D721Med (cell line): ENCODE measurements at regions not wholly inside any gene's neighbourhood (a gene's known extent, or its start where the extent isn't known, plus 50 kb on each side); places are given as distances from the start of the nearest gene placed in this dataset.

ENCODE experiments used
- DNase-seq: peaks from one replicate; pipeline ENCODE4 v3.0.0; 2011; ENCODE audit warnings: low spot score; ENCODE audit not compliant: insufficient read length
- FAIRE-seq: peaks from 2 replicates; lab custom pipeline; 2011; peaks lifted over from hg19 to GRCh38; lab: Jason Lieb, UNC
- CTCF ChIP-seq: IDR thresholded peaks from 2 replicates; pipeline ENCODE4 v1.5.1; 2012; ENCODE audit warnings: mild to moderate bottlenecking, control low read depth; ENCODE audit not compliant: insufficient read depth; ENCODE audit errors: missing control alignments

GRCh38 chrX:6667048-6667768 is 132.3 kb upstream of the VCX3A start:
- FAIRE-seq, result no peak
- DNase-seq, result no peak
- TF ChIP-seq CTCF, result no peak

- FAIRE-seq, result no peak
- TF ChIP-seq CTCF, result no peak
- DNase-seq, result no peak
Observed at GRCh38 chrX:6666624-6667023, 131.7 kb upstream of the VCX3A start.

- FAIRE-seq (no peak), DNase-seq (no peak)
- TF ChIP-seq CTCF, result no peak
Observed at GRCh38 chrX:6661736-6662135, 126.8 kb upstream of the VCX3A start.

- FAIRE-seq (no peak), DNase-seq (no peak)
- no peak for TF ChIP-seq CTCF
Observed at GRCh38 chrX:6660567-6661264, 125.8 kb upstream of the VCX3A start.

GRCh38 chrX:6645216-6645615 is 110.3 kb upstream of the VCX3A start:
- DNase-seq, result no peak
- no peak for FAIRE-seq
- TF ChIP-seq CTCF, result no peak

GRCh38 chrX:6644411-6644810 is 109.5 kb upstream of the VCX3A start:
- no peak for TF ChIP-seq CTCF
- DNase-seq (no peak), FAIRE-seq (no peak)

- FAIRE-seq (no peak), DNase-seq (no peak)
- no peak for TF ChIP-seq CTCF
Observed at GRCh38 chrX:6640727-6641126, 105.8 kb upstream of the VCX3A start.
